Thymus (tissue), 11 donors: ENCODE measurements at regions not wholly inside any gene's neighbourhood (a gene's known extent, or its start where the extent isn't known, plus 50 kb on each side); places are given as distances from the start of the nearest gene placed in this dataset.

Experiments used
- DNase-seq, 9 donors: peaks; one replicate each; pipeline ENCODE4 v3.0.0-alpha.2; 2013; ENCODE audit warnings: low spot score in 9 of 9, low read depth in 6 of 9, missing footprints in 1 of 9
- H3K27ac ChIP-seq, 2 donors: one replicate each; pipeline ENCODE4 v1.5.1; 2013; ENCODE audit warnings: control low read depth in 1 of 2, low read depth in 1 of 2, low read length in 1 of 2, mild to moderate bottlenecking in 1 of 2, moderate library complexity in 1 of 2
- H3K27me3 ChIP-seq, 2 donors: one replicate each; pipeline ENCODE4 v1.5.1; 2013; ENCODE audit warnings: low read length in 1 of 2; ENCODE audit not compliant: control insufficient read depth in 2 of 2, insufficient read depth in 1 of 2
- H3K36me3 ChIP-seq, 2 donors: one replicate each; pipeline ENCODE4 v1.5.1; 2013; ENCODE audit warnings: low read length in 1 of 2, mild to moderate bottlenecking in 1 of 2, moderate library complexity in 1 of 2; ENCODE audit not compliant: control insufficient read depth in 2 of 2, insufficient read depth in 2 of 2
- H3K4me1 ChIP-seq, 2 donors: one replicate each; pipeline ENCODE4 v1.5.1; 2013; ENCODE audit warnings: low read length in 2 of 2; ENCODE audit not compliant: control insufficient read depth in 2 of 2, insufficient read depth in 2 of 2
- H3K4me3 ChIP-seq, 2 donors: one replicate each; pipeline ENCODE4 v1.5.1; 2013; ENCODE audit warnings: low read length in 2 of 2, control low read depth in 1 of 2, mild to moderate bottlenecking in 1 of 2
- H3K9me3 ChIP-seq, 2 donors: one replicate each; pipeline ENCODE4 v1.5.1; 2013; ENCODE audit warnings: low read length in 1 of 2, mild to moderate bottlenecking in 1 of 2; ENCODE audit not compliant: control insufficient read depth in 2 of 2, insufficient read depth in 1 of 2
- WGBS: extraction: QIAGEN DNeasy Blood & Tissue Kit; methylation state at CpG from one replicate; pipeline ENCODE4 v1.1.7; 2013; 5-methylcytosine and 5-hydroxymethylcytosine counted together
- donor health status: healthy.

GRCh38 chr4:123848606-123849005, 452.0 kb downstream of the SPRY1 start:
- no peaks in the 10 kb centered on the region for H3K4me1 ChIP-seq
- H3K27ac ChIP-seq: no peak overlapping the region
- H3K36me3 ChIP-seq: no peaks in the 10 kb centered on the region
- no peaks in the 10 kb centered on the region for H3K9me3 ChIP-seq
- whole genome bisulfite sequencing: 94% methylated on average over 1 of the region's 1 CpG
- DNase-seq: no peak
- no peaks in the 10 kb centered on the region for H3K27me3 ChIP-seq
- no peak overlapping the region for H3K4me3 ChIP-seq

DNA sequence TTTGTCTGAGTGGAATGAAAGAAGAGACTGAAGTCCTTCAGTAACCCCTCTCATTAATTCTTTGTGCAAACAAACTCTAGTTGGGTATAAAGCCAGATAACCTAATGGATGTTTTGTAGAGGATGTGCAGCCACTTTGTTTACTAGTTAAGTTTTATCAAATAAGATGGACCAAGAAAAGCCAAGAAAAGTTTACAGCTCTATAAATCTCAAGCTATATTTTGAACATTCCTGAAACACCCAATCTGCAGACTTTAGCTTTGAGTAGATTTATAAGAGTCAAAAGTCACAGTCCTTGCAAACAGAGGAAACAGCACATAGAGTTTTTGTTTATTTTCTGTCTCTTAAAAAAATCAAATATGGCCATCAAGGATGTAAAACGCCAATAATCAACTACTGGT, 452.9 kb downstream of the SPRY1 start:
- DNase-seq: no peak
- H3K9me3 ChIP-seq: no peaks in the 10 kb centered on the region
- 98% methylated on average over 1 of the region's 1 CpG for WGBS
- H3K4me3 ChIP-seq: no peak overlapping the region
- no peaks in the 10 kb centered on the region for H3K4me1 ChIP-seq
- no peaks in the 10 kb centered on the region for H3K36me3 ChIP-seq
- H3K27me3 ChIP-seq: no peaks in the 10 kb centered on the region
- no peak overlapping the region for H3K27ac ChIP-seq

GRCh38 chr4:123851521-123851920, 454.9 kb downstream of the SPRY1 start:
- 98% methylated on average over 3 of the region's 3 CpGs for WGBS
- Histone ChIP-seq H3K4me1 (no peaks in the 10 kb centered on the region), H3K9me3 (no peaks in the 10 kb centered on the region), H3K36me3 (no peaks in the 10 kb centered on the region), H3K27ac (no peak overlapping the region), H3K27me3 (no peaks in the 10 kb centered on the region), H3K4me3 (no peak overlapping the region)
- no peak for DNase-seq

GRCh38 chr4:123853651-123854050, 457.1 kb downstream of the SPRY1 start:
- Histone ChIP-seq H3K4me1 (no peaks in the 10 kb centered on the region), H3K4me3 (no peak overlapping the region), H3K27me3 (no peaks in the 10 kb centered on the region), H3K36me3 (no peaks in the 10 kb centered on the region), H3K9me3 (no peaks in the 10 kb centered on the region), H3K27ac (no peak overlapping the region)
- 98% methylated on average over 3 of the region's 3 CpGs for WGBS
- no peak for DNase-seq

- Histone ChIP-seq H3K36me3 (no peaks in the 10 kb centered on the region), H3K27ac (no peak overlapping the region), H3K4me3 (no peak overlapping the region), H3K4me1 (no peaks in the 10 kb centered on the region), H3K9me3 (no peaks in the 10 kb centered on the region), H3K27me3 (no peaks in the 10 kb centered on the region)
- peak in 2 of 9 donors; percentile 4 to 18 for DNase-seq
- 26% methylated on average over 9 of the region's 9 CpGs for WGBS
Observed at GRCh38 chr4:123856689-123857545, 460.3 kb downstream of the SPRY1 start.

DNA sequence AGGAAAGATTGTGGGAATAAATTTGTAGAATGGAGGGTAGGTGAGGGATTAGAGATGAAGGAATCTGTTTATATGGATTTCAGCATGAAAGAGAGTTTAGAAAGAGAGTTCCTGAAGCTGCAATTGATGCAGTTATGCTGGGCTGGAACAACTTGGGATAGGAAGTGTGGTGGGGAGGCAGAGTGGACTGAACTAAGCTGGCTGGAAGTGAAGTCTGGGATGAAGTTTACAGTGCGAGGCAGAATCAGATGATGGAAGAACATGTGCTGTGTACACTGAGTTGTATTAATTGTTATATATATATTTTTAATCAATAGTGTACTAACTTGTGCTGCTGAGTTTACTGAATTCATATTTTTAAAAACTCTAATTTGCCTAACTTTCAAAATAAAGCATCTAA, 461.9 kb downstream of the SPRY1 start:
- Histone ChIP-seq H3K36me3 (no peaks in the 10 kb centered on the region), H3K27me3 (no peaks in the 10 kb centered on the region), H3K4me3 (no peak overlapping the region), H3K4me1 (no peaks in the 10 kb centered on the region), H3K27ac (no peak overlapping the region), H3K9me3 (no peaks in the 10 kb centered on the region)
- 98% methylated on average over 1 of the region's 1 CpG for WGBS
- no peak for DNase-seq

DNA sequence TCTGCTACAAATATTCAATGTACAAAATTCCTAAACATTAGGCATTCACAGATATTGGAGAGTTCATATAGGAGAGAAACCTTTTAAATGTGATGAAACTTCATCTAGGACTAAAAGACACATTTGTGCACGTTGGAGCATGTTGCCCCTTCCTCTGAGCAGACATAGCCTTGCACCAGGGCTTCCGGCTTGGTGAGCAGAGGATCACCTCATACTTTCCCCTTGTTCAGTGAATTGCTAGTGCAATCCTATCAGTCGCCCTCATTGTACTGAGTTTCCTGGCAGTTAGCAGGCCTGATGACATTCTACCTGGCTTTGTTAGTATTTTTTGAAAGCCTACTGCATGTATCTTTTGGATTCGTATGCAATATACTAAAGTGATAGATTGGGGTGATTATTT, 466.2 kb downstream of the SPRY1 start:
- 94% methylated on average over 4 of the region's 4 CpGs for WGBS
- no peaks in the 10 kb centered on the region for H3K27me3 ChIP-seq
- H3K36me3 ChIP-seq: no peaks in the 10 kb centered on the region
- no peaks in the 10 kb centered on the region for H3K9me3 ChIP-seq
- no peak for DNase-seq
- no peak overlapping the region for H3K27ac ChIP-seq
- no peak overlapping the region for H3K4me3 ChIP-seq
- H3K4me1 ChIP-seq: no peaks in the 10 kb centered on the region

DNA sequence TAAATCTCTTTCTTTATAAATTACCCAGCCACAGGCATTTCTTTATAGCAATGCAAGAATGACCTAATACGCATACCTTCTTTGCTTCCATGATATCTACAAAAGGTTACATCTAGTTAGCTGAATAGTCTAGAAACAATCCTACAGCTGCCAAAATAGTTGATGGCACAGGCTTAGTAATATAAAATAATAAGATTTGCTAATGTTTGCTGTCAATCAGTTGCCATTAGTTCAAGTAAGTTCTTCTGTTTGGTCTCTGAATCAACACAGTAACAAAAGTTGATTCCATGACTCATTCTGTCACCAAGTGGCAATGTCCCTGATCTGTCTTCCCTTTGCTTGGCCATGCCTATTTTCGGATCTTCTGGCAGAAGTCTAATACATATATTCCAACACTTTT, 470.2 kb downstream of the SPRY1 start:
- Histone ChIP-seq H3K4me1 (no peaks in the 10 kb centered on the region), H3K9me3 (no peaks in the 10 kb centered on the region), H3K27ac (no peak overlapping the region), H3K4me3 (no peak overlapping the region), H3K27me3 (no peaks in the 10 kb centered on the region), H3K36me3 (no peaks in the 10 kb centered on the region)
- WGBS: over 99% methylated on average over 2 of the region's 2 CpGs
- DNase-seq: no peak

- H3K4me3 ChIP-seq: no peak overlapping the region
- no peaks in the 10 kb centered on the region for H3K4me1 ChIP-seq
- no peak overlapping the region for H3K27ac ChIP-seq
- H3K27me3 ChIP-seq: no peaks in the 10 kb centered on the region
- no peak for DNase-seq
- no peaks in the 10 kb centered on the region for H3K36me3 ChIP-seq
- H3K9me3 ChIP-seq: no peaks in the 10 kb centered on the region
Observed at GRCh38 chr4:123867910-123868587, 471.5 kb downstream of the SPRY1 start.
